Fibroblast of villous mesenchyme (primary cell): ENCODE measurements at regions not wholly inside any gene's neighbourhood (a gene's known extent, or its start where the extent isn't known, plus 50 kb on each side); places are given as distances from the start of the nearest gene placed in this dataset.
"Not testable (repeated sequence)": the region's sequence is repeated elsewhere in the genome, so short reads cannot be mapped to it uniquely, and the experiment has no call there.

Experiments
- DNase-seq: peaks from one replicate; pipeline ENCODE4 v3.0.0-alpha.2; 2010; ENCODE audit warnings: low read depth
- H3K4me3 ChIP-seq: 2 replicates; pipeline ENCODE4 v1.5.1; 2011; ENCODE audit warnings: low read depth, mild to moderate bottlenecking, low read length
- CTCF ChIP-seq: IDR thresholded peaks from 2 replicates; pipeline ENCODE4 v1.5.1; 2012; ENCODE audit warnings: low read depth, mild to moderate bottlenecking, low read length; ENCODE audit not compliant: insufficient read depth

- TF ChIP-seq CTCF = no peak
- no peak for DNase-seq
- no peak overlapping the region for H3K4me3 ChIP-seq
These were observed 135.5 kb downstream of the GPX5 start for GRCh38 chr6:28661097-28661713.

- no peak for TF ChIP-seq CTCF
- DNase-seq = no peak
- no peak overlapping the region for H3K4me3 ChIP-seq
These were observed 139.3 kb downstream of the GPX5 start for GRCh38 chr6:28664870-28665396.

GRCh38 chr6:28673417-28673786 is 147.7 kb downstream of the GPX5 start:
- no peak for TF ChIP-seq CTCF
- DNase-seq = no peak
- no peak overlapping the region for H3K4me3 ChIP-seq

GRCh38 chr6:28673787-28674671 is 148.3 kb downstream of the GPX5 start:
- TF ChIP-seq CTCF = no peak
- DNase-seq = peak; percentile 53
- H3K4me3 ChIP-seq = peak overlapping the region; percentile 42

GRCh38 chr6:28675600-28675999 is 149.9 kb downstream of the GPX5 start:
- H3K4me3 ChIP-seq = no peak overlapping the region
- TF ChIP-seq CTCF = no peak
- no peak for DNase-seq

GRCh38 chr6:28682542-28682941 is 156.9 kb downstream of the GPX5 start:
- no peak for TF ChIP-seq CTCF
- H3K4me3 ChIP-seq = no peak overlapping the region

GRCh38 chr6:28682956-28683685 is 157.4 kb downstream of the GPX5 start:
- DNase-seq = not testable (repeated sequence)

More at GRCh38 chr6:28682542-28682941, 156.9 kb downstream of the GPX5 start:
- DNase-seq = no peak

More at GRCh38 chr6:28682956-28683685, 157.4 kb downstream of the GPX5 start:
- H3K4me3 ChIP-seq = not testable (repeated sequence)
